Lung (tissue), 11 donors: ENCODE measurements at regions not wholly inside any gene's neighbourhood (a gene's known extent, or its start where the extent isn't known, plus 50 kb on each side); places are given as distances from the start of the nearest gene placed in this dataset.

Experiments used
- ATAC-seq: fragments of 200-7000 bp; cut with Tn5 transposase; one replicate; pipeline ENCODE4 v1.9.1; 2020; ENCODE audit warnings: moderate number of reproducible peaks; ENCODE audit not compliant: insufficient read depth, low FRiP score
- DNase-seq, 3 donors: peaks; one replicate each; pipeline ENCODE4 v3.0.0-alpha.2; 2013 to 2017
- H3K27ac ChIP-seq, 2 donors: one replicate each; pipeline ENCODE4 v1.5.1; 2013; ENCODE audit warnings: mild to moderate bottlenecking in 2 of 2, moderate library complexity in 2 of 2, control low read depth in 1 of 2, inconsistent platforms in 1 of 2, low read depth in 1 of 2, low read length in 1 of 2
- H3K27me3 ChIP-seq, 3 donors: one replicate each; pipeline ENCODE4 v1.5.1; 2013; ENCODE audit warnings: low read length in 2 of 3; ENCODE audit not compliant: control insufficient read depth in 3 of 3, insufficient read depth in 3 of 3
- H3K36me3 ChIP-seq, 4 donors: one replicate each; pipeline ENCODE4 v1.5.1; 2013; ENCODE audit warnings: low read length in 4 of 4, mild to moderate bottlenecking in 1 of 4, moderate library complexity in 1 of 4; ENCODE audit not compliant: control insufficient read depth in 4 of 4, insufficient read depth in 4 of 4
- H3K4me1 ChIP-seq, 5 donors: one replicate each; pipeline ENCODE4 v1.5.1; 2013; ENCODE audit warnings: low read length in 5 of 5, mild to moderate bottlenecking in 2 of 5, moderate library complexity in 1 of 5; ENCODE audit not compliant: control insufficient read depth in 5 of 5, insufficient read depth in 5 of 5
- H3K4me3 ChIP-seq: one replicate; pipeline ENCODE4 v1.5.1; 2013; ENCODE audit warnings: mild to moderate bottlenecking, control low read depth, moderate library complexity
- H3K9ac ChIP-seq, 2 donors: one replicate each; pipeline ENCODE4 v1.5.1; 2013; ENCODE audit warnings: low read length in 2 of 2, control low read depth in 1 of 2; ENCODE audit not compliant: insufficient read depth in 1 of 2
- H3K9me3 ChIP-seq, 4 donors: one replicate each; pipeline ENCODE4 v1.5.1; 2013; ENCODE audit warnings: low read length in 3 of 4, mild to moderate bottlenecking in 1 of 4, moderate library complexity in 1 of 4; ENCODE audit not compliant: control insufficient read depth in 4 of 4, insufficient read depth in 3 of 4
- CTCF ChIP-seq: IDR thresholded peaks from 2 replicates; pipeline ENCODE4 v1.5.1; 2012; ENCODE audit warnings: mild to moderate bottlenecking; ENCODE audit errors: control extremely low read depth, extremely low read depth
- WGBS, 2 donors: extraction: QIAGEN DNeasy Blood & Tissue Kit; methylation state at CpG; one replicate each; pipeline ENCODE4 v1.1.7; 2013; 5-methylcytosine and 5-hydroxymethylcytosine counted together
- donor health status: control.
- donor health status: control.
- donor health status: Bipolar disorder and iron deficiency.
- donor health status: healthy.
- donor health status: DM: yes; HTN: yes; CAD: no.

GRCh38 chrX:9308426-9308825 lies 156.4 kb upstream of the TBL1X start:
- DNase-seq, result no peak
- peaks cover 0 to 2% (median under 1%) of the 10 kb centered on the region in 4 donors for H3K9me3 ChIP-seq
- 89% methylated on average over 4 of the region's 4 CpGs for WGBS, 2 donors
- no peak for ATAC-seq
- TF ChIP-seq CTCF, result no peak
- no peak overlapping the region for H3K27ac ChIP-seq
- H3K4me3 ChIP-seq, result no peak overlapping the region
- H3K9ac ChIP-seq, result no peak overlapping the region
- H3K36me3 ChIP-seq, result no peaks in the 10 kb centered on the region
- no peaks in the 10 kb centered on the region for H3K4me1 ChIP-seq
- peaks cover 0 to 14% (median 5%) of the 10 kb centered on the region in 3 donors for H3K27me3 ChIP-seq

GRCh38 chrX:9310616-9311015 lies 154.2 kb upstream of the TBL1X start:
- Histone ChIP-seq H3K4me3 (no peak overlapping the region), H3K27me3 (peaks cover 0 to 14% (median 5%) of the 10 kb centered on the region in 3 donors), H3K36me3 (no peaks in the 10 kb centered on the region), H3K4me1 (no peaks in the 10 kb centered on the region), H3K9ac (no peak overlapping the region), H3K27ac (no peak overlapping the region), H3K9me3 (no peaks in the 10 kb centered on the region)
- no peak for DNase-seq
- no peak for TF ChIP-seq CTCF
- ATAC-seq, result no peak
- WGBS, 2 donors, result 88 to 90% methylated on average over 2 of the region's 2 CpGs

GRCh38 chrX:9311421-9312160 lies 153.3 kb upstream of the TBL1X start:
- 78 to 81% methylated on average over 8 of the region's 8 CpGs for WGBS, 2 donors
- Histone ChIP-seq H3K9ac (no peak overlapping the region), H3K27ac (no peak overlapping the region), H3K4me1 (no peaks in the 10 kb centered on the region), H3K4me3 (no peak overlapping the region), H3K36me3 (no peaks in the 10 kb centered on the region), H3K27me3 (peaks cover 0 to 11% (median 5%) of the 10 kb centered on the region in 3 donors), H3K9me3 (no peaks in the 10 kb centered on the region)
- DNase-seq (no peak), ATAC-seq (no peak)
- no peak for TF ChIP-seq CTCF
